ENCODE measurements at regions not wholly inside any gene's neighbourhood (a gene's known extent, or its start where the extent isn't known, plus 50 kb on each side); places are given as distances from the start of the nearest gene placed in this dataset.
"Not testable (repeated sequence)": the region's sequence is repeated elsewhere in the genome, so short reads cannot be mapped to it uniquely, and the experiment has no call there.

GRCh38 chr4:154164931-154165839, 326.4 kb downstream of the DCHS2 start:
- intact Hi-C loops (cut with DNase I): no loop called here
- DNase-seq (peak in 1 of 4 donors; percentile 28), ATAC-seq (peak; percentile 48)
- 41 to 42% methylated on average over 1 of the region's 1 CpG for WGBS, 2 donors
- Histone ChIP-seq H3K4me3 (no peak overlapping the region), H3K4me1 (no peaks in the 10 kb centered on the region), H3K9me3 (no peaks in the 10 kb centered on the region), H3K27ac (no peak overlapping the region), H3K27me3 (no peaks in the 10 kb centered on the region), H3K36me3 (replicated peaks in 1 of 2; ENCODE audit: insufficient read depth in 1 of 2, low read depth in 2 of 2) (no peaks in the 10 kb centered on the region)
- TF ChIP-seq, protein P1, sequence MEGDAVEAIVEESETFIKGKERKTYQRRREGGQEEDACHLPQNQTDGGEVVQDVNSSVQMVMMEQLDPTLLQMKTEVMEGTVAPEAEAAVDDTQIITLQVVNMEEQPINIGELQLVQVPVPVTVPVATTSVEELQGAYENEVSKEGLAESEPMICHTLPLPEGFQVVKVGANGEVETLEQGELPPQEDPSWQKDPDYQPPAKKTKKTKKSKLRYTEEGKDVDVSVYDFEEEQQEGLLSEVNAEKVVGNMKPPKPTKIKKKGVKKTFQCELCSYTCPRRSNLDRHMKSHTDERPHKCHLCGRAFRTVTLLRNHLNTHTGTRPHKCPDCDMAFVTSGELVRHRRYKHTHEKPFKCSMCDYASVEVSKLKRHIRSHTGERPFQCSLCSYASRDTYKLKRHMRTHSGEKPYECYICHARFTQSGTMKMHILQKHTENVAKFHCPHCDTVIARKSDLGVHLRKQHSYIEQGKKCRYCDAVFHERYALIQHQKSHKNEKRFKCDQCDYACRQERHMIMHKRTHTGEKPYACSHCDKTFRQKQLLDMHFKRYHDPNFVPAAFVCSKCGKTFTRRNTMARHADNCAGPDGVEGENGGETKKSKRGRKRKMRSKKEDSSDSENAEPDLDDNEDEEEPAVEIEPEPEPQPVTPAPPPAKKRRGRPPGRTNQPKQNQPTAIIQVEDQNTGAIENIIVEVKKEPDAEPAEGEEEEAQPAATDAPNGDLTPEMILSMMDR (IDR thresholded peaks at IDR 0.05): no peak
- no peak for TF ChIP-seq POLR2A (IDR thresholded peaks at IDR 0.05)

DNA sequence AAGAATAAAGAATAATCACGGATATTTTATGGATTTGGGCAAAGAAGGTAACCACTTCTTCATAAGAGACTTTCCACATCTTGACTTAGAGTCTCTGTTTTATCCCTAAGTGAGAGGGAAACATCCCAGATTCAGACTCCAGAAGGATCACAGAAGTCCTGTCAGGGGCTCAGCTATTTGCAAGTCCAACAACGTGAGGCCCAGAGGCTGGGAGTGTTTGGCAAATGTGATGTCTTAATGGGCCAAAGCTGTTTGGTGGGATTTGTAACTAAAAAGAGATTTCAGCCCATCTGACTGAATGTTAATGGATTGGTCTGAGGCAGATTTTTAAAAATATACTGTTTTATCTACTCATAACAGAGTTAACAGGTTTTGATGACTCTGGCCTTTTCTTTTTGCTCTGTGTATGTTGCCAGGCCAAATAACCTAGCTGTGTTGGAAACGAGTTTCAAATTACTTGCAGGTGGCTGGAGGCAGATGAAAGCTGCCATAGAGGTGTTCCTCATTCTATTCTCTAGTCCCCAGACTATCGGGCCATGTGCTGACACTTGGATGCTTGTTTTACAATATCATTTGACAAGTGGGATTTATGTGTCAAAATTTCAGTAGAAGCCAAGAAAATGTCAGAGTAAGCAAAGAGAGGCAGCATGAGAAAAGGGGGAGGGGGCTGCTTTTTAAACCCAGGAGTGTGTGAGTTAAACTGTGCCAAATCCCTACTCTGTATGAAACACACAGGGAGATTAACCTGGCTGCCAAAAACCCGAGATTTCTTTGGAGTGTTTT, 330.9 kb downstream of the DCHS2 start:
- intact Hi-C loops (cut with DNase I): no loop called here
- Histone ChIP-seq H3K27ac (no peak overlapping the region), H3K4me1 (no peaks in the 10 kb centered on the region), H3K36me3 (replicated peaks in 1 of 2; ENCODE audit: insufficient read depth in 1 of 2, low read depth in 2 of 2) (no peaks in the 10 kb centered on the region), H3K9me3 (no peaks in the 10 kb centered on the region), H3K27me3 (no peaks in the 10 kb centered on the region), H3K4me3 (no peak overlapping the region)
- DNase-seq (no peak), ATAC-seq (no peak)
- TF ChIP-seq, protein P1 (IDR thresholded peaks at IDR 0.05): no peak
- no peak for TF ChIP-seq POLR2A (IDR thresholded peaks at IDR 0.05)
- 34 to 35% methylated on average over 5 of the region's 5 CpGs for WGBS, 2 donors

- WGBS, 2 donors: 70% methylated on average over 6 of the region's 6 CpGs
- no peak overlapping the region for H3K4me3 ChIP-seq
- no peaks in the 10 kb centered on the region for H3K9me3 ChIP-seq
- no peak for TF ChIP-seq POLR2A (IDR thresholded peaks at IDR 0.05)
- TF ChIP-seq, protein P1 (IDR thresholded peaks at IDR 0.05): no peak
- ATAC-seq (no peak), DNase-seq (no peak)
- intact Hi-C loops (cut with DNase I): no loop called here
- no peak overlapping the region for H3K27ac ChIP-seq
- no peaks in the 10 kb centered on the region for H3K27me3 ChIP-seq
- H3K36me3 ChIP-seq (replicated peaks in 1 of 2; ENCODE audit: insufficient read depth in 1 of 2, low read depth in 2 of 2): no peaks in the 10 kb centered on the region
- no peaks in the 10 kb centered on the region for H3K4me1 ChIP-seq
Measured at GRCh38 chr4:154158361-154159155, 333.0 kb downstream of the DCHS2 start.

DNA sequence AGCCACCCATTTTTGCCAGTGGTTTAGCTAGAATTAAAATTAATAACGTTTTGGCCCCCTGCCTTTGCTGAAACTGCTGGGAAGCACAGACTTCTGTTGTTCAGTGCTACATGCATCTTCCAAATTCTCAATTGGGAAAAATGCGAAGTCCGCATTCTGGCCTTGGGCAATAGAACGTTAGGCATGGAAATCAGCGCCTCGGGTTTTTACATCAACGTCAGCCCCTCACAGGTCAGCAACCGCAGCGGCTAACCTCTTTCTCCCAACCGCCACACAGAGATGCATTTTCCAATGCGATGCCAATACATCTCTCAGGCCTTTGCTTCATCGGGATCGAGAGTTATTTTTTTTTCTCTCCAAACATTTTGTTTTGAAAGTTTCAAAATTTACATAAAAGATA, 339.1 kb downstream of the DCHS2 start:
- ATAC-seq (no peak), DNase-seq (no peak)
- no peaks in the 10 kb centered on the region for H3K9me3 ChIP-seq
- H3K36me3 ChIP-seq (replicated peaks in 1 of 2; ENCODE audit: insufficient read depth in 1 of 2, low read depth in 2 of 2): no peaks in the 10 kb centered on the region
- H3K27me3 ChIP-seq: no peaks in the 10 kb centered on the region
- H3K4me1 ChIP-seq: no peaks in the 10 kb centered on the region
- no peak overlapping the region for H3K4me3 ChIP-seq
- intact Hi-C loops (cut with DNase I): no loop called here
- no peak overlapping the region for H3K27ac ChIP-seq
- no peak for TF ChIP-seq POLR2A (IDR thresholded peaks at IDR 0.05)
- TF ChIP-seq, protein P1 (IDR thresholded peaks at IDR 0.05): no peak
- 87 to 89% methylated on average over 13 of the region's 13 CpGs for WGBS, 2 donors

GRCh38 chr4:154149236-154149635, 342.4 kb downstream of the DCHS2 start:
- H3K4me3 ChIP-seq; H3K27me3 ChIP-seq; H3K36me3 ChIP-seq (replicated peaks in 1 of 2; ENCODE audit: insufficient read depth in 1 of 2, low read depth in 2 of 2); intact Hi-C loops (cut with DNase I); H3K27ac ChIP-seq; ATAC-seq; H3K9me3 ChIP-seq; DNase-seq; H3K4me1 ChIP-seq: not testable (repeated sequence)
- WGBS, 2 donors: 71 to 88% methylated on average over 5 of the region's 5 CpGs
